H9 (cell line): ENCODE measurements at regions not wholly inside any gene's neighbourhood (a gene's known extent, or its start where the extent isn't known, plus 50 kb on each side); places are given as distances from the start of the nearest gene placed in this dataset.

ENCODE experiments used
- DNase-seq: peaks from one replicate; pipeline ENCODE4 v3.0.0-alpha.2; 2017
- H2AFZ ChIP-seq: one replicate; pipeline ENCODE4 v1.6.1; 2013; ENCODE audit warnings: mild to moderate bottlenecking, low read length, control low read depth, moderate library complexity
- H2AK5ac ChIP-seq: 2 replicates; pipeline ENCODE4 v1.6.1; 2013; ENCODE audit warnings: low read length, control low read depth, mixed read lengths; ENCODE audit not compliant: insufficient read length
- H2BK120ac ChIP-seq: one replicate; pipeline ENCODE4 v1.6.1; 2013; ENCODE audit warnings: low read depth, mild to moderate bottlenecking, low read length, control low read depth, inconsistent platforms; ENCODE audit not compliant: poor library complexity, severe bottlenecking
- H2BK12ac ChIP-seq: 2 replicates; pipeline ENCODE4 v1.6.1; 2013; ENCODE audit warnings: low read length, control low read depth, mixed read lengths, low read depth; ENCODE audit not compliant: insufficient read length
- H2BK15ac ChIP-seq: 2 replicates; pipeline ENCODE4 v1.6.1; 2013; ENCODE audit warnings: low read depth, low read length, control low read depth
- H2BK20ac ChIP-seq: one replicate; pipeline ENCODE4 v1.6.1; 2013; ENCODE audit warnings: low read depth, mild to moderate bottlenecking, low read length, control low read depth, inconsistent platforms; ENCODE audit not compliant: poor library complexity, severe bottlenecking
- H2BK5ac ChIP-seq: 2 replicates; pipeline ENCODE4 v1.6.1; 2013; ENCODE audit warnings: low read length, control low read depth, mixed read lengths; ENCODE audit not compliant: insufficient read length
- H3K14ac ChIP-seq: 2 replicates; pipeline ENCODE4 v1.6.1; 2013; ENCODE audit warnings: low read length, control low read depth; ENCODE audit not compliant: insufficient read depth
- H3K18ac ChIP-seq: 2 replicates; pipeline ENCODE4 v1.6.1; 2013; ENCODE audit warnings: low read depth, mild to moderate bottlenecking, mixed read lengths, low read length, control low read depth; ENCODE audit not compliant: insufficient read length
- H3K23ac ChIP-seq: 2 replicates; pipeline ENCODE4 v1.6.1; 2013; ENCODE audit warnings: low read length, control low read depth, mixed read lengths, low read depth; ENCODE audit not compliant: insufficient read length
- H3K23me2 ChIP-seq: 2 replicates; pipeline ENCODE4 v1.6.1; 2013; ENCODE audit warnings: low read depth, mild to moderate bottlenecking, mixed read lengths, low read length, control low read depth; ENCODE audit not compliant: insufficient read length, poor library complexity, severe bottlenecking
- H3K27ac ChIP-seq: 2 replicates; pipeline ENCODE4 v1.5.1; 2013; ENCODE audit warnings: low read length, control low read depth, mixed read lengths, low read depth; ENCODE audit not compliant: insufficient read length
- H3K27me3 ChIP-seq: 2 replicates; pipeline ENCODE4 v1.6.1; 2013; ENCODE audit warnings: low read length, control low read depth, inconsistent platforms; ENCODE audit not compliant: insufficient read depth
- H3K4ac ChIP-seq: 2 replicates; pipeline ENCODE4 v1.6.1; 2013; ENCODE audit warnings: low read depth, mild to moderate bottlenecking, control low read depth, inconsistent platforms, low read length, moderate library complexity
- H3K4me1 ChIP-seq: 2 replicates; pipeline ENCODE4 v1.6.1; 2013; ENCODE audit warnings: low read length, control low read depth, inconsistent platforms; ENCODE audit not compliant: insufficient read depth
- H3K4me2 ChIP-seq: 2 replicates; pipeline ENCODE4 v1.6.1; 2013; ENCODE audit warnings: low read length, control low read depth, mixed read lengths; ENCODE audit not compliant: insufficient read length, insufficient read depth
- H3K56ac ChIP-seq: 2 replicates; pipeline ENCODE4 v1.6.1; 2013; ENCODE audit warnings: low read depth, mild to moderate bottlenecking, mixed read lengths, low read length, control low read depth; ENCODE audit not compliant: insufficient read length
- H3K79me1 ChIP-seq: 2 replicates; pipeline ENCODE4 v1.6.1; 2013; ENCODE audit warnings: low read depth, mild to moderate bottlenecking, moderate library complexity, low read length, control low read depth, inconsistent platforms; ENCODE audit not compliant: insufficient read depth, poor library complexity, severe bottlenecking
- H3K79me2 ChIP-seq: 2 replicates; pipeline ENCODE4 v1.6.1; 2013; ENCODE audit warnings: low read length, control low read depth, inconsistent platforms; ENCODE audit not compliant: insufficient read depth
- H3K9ac ChIP-seq: 2 replicates; pipeline ENCODE4 v1.6.1; 2013; ENCODE audit warnings: low read length, control low read depth, mixed read lengths; ENCODE audit not compliant: insufficient read length; ENCODE audit errors: extremely low read depth
- H3K9me3 ChIP-seq: one replicate; pipeline ENCODE4 v1.6.1; 2013; ENCODE audit warnings: low read depth, low read length, inconsistent platforms; ENCODE audit not compliant: control insufficient read depth
- H3T11ph ChIP-seq: one replicate; pipeline ENCODE4 v1.6.1; 2013; ENCODE audit warnings: mild to moderate bottlenecking, low read length, control low read depth, inconsistent platforms
- H4K20me1 ChIP-seq: one replicate; pipeline ENCODE4 v1.6.1; 2013; ENCODE audit not compliant: control insufficient read depth, insufficient read length, insufficient read depth
- H4K5ac ChIP-seq: 2 replicates; pipeline ENCODE4 v1.6.1; 2013; ENCODE audit warnings: low read depth, mild to moderate bottlenecking, mixed read lengths, low read length, control low read depth; ENCODE audit not compliant: insufficient read length
- H4K8ac ChIP-seq: replicated peaks from 2 replicates; pipeline ENCODE4 v1.6.1; 2013; ENCODE audit warnings: low read length, control low read depth, mixed read lengths, low read depth; ENCODE audit not compliant: insufficient read length
- H4K91ac ChIP-seq: 2 replicates; pipeline ENCODE4 v1.6.1; 2013; ENCODE audit warnings: low read depth, mild to moderate bottlenecking, moderate library complexity, mixed read lengths, low read length, control low read depth; ENCODE audit not compliant: insufficient read length
- H3K27ac Mint-ChIP-seq, 3 experiments: 2 replicates in 2 of 3; 3 replicates in 1 of 3; pipeline ENCODE4 v1.8.0; 2020 to 2021; ENCODE audit warnings: mixed read lengths in 3 of 3, mild to moderate bottlenecking in 1 of 3, moderate library complexity in 1 of 3
- H3K27me3 Mint-ChIP-seq: 2 replicates; pipeline ENCODE4 v1.8.0; 2021; ENCODE audit warnings: low read depth, mild to moderate bottlenecking, moderate library complexity, mixed read lengths
- H3K36me3 Mint-ChIP-seq, 3 experiments: 2 replicates in 2 of 3; 3 replicates in 1 of 3; pipeline ENCODE4 v1.8.0; 2020 to 2021; ENCODE audit warnings: low read depth in 3 of 3, mixed read lengths in 3 of 3; ENCODE audit not compliant: insufficient read depth in 1 of 3
- H3K4me1 Mint-ChIP-seq, 2 experiments: 2 replicates each; pipeline ENCODE4 v1.8.0; 2020; ENCODE audit warnings: mixed read lengths in 2 of 2
- H3K4me3 Mint-ChIP-seq, 2 experiments: 2 replicates in 1 of 2; 3 replicates in 1 of 2; pipeline ENCODE4 v1.8.0; 2020 to 2021; ENCODE audit warnings: mild to moderate bottlenecking in 2 of 2, mixed read lengths in 2 of 2, moderate library complexity in 1 of 2
- H3K9me3 Mint-ChIP-seq, 2 experiments: 2 replicates in 1 of 2; 3 replicates in 1 of 2; pipeline ENCODE4 v1.8.0; 2020; ENCODE audit warnings: mild to moderate bottlenecking in 2 of 2, mixed read lengths in 2 of 2, moderate library complexity in 1 of 2
- CTCF ChIP-seq: fragments of 200-600 bp; sonication (generic); conservative IDR thresholded peaks from 3 replicates; pipeline ENCODE4 v1.8.0; 2021; ENCODE audit warnings: antibody characterized with exemption, mild to moderate bottlenecking
- WGBS: extraction: QIAGEN DNeasy Blood & Tissue Kit; methylation state at CpG from one replicate; pipeline ENCODE4 v1.1.7; 2013; ENCODE audit warnings: missing lambda C conversion rate, low lambda C conversion rate, mixed read lengths; ENCODE audit not compliant: insufficient read length; ENCODE audit errors: extremely low coverage; 5-methylcytosine and 5-hydroxymethylcytosine counted together

GRCh38 chr1:2867087-2867425 is 65.6 kb upstream of the TTC34 start:
- no peak for TF ChIP-seq CTCF
- H3K9ac ChIP-seq, result no peak overlapping the region
- no peak overlapping the region for H3K23ac ChIP-seq
- no peak overlapping the region for H3K18ac ChIP-seq
- H2BK12ac ChIP-seq, result no peak overlapping the region
- no peaks in the 10 kb centered on the region for H3K23me2 ChIP-seq
- H2BK15ac ChIP-seq, result no peak overlapping the region
- H4K20me1 ChIP-seq, result no peaks in the 10 kb centered on the region
- Mint-ChIP-seq H3K9me3 (peaks cover 14 to 71% of the 10 kb centered on the region in 2 experiments), H3K27ac (no peak overlapping the region), H3K36me3 (peaks cover 5 to 15% (median 11%) of the 10 kb centered on the region in 3 experiments), H3K27me3 (peaks cover 9% of the 10 kb centered on the region), H3K4me3 (no peak overlapping the region), H3K4me1 (no peaks in the 10 kb centered on the region)
- no peak for DNase-seq
- WGBS, result no CpG with 5 or more reads among the region's 11 CpGs
- H4K8ac ChIP-seq, result no peak overlapping the region
- H4K5ac ChIP-seq, result no peak overlapping the region
- no peak overlapping the region for H2AFZ ChIP-seq
- no peak overlapping the region for H2BK120ac ChIP-seq
- H2BK5ac ChIP-seq, result no peak overlapping the region
- no peaks in the 10 kb centered on the region for H3K4me1 ChIP-seq
- H3K9me3 ChIP-seq, result peaks cover 65% of the 10 kb centered on the region
- H3K27me3 ChIP-seq, result no peaks in the 10 kb centered on the region
- no peak overlapping the region for H2AK5ac ChIP-seq
- no peak overlapping the region for H3K56ac ChIP-seq
- no peak overlapping the region for H3K27ac ChIP-seq
- H3T11ph ChIP-seq, result no peak overlapping the region
- H3K79me2 ChIP-seq, result no peaks in the 10 kb centered on the region
- no peak overlapping the region for H4K91ac ChIP-seq
- H3K4me2 ChIP-seq, result no peak overlapping the region
- H3K79me1 ChIP-seq, result no peaks in the 10 kb centered on the region
- H3K4ac ChIP-seq, result no peak overlapping the region
- no peak overlapping the region for H3K14ac ChIP-seq
- no peak overlapping the region for H2BK20ac ChIP-seq
